ENCODE measurements at regions not wholly inside any gene's neighbourhood (a gene's known extent, or its start where the extent isn't known, plus 50 kb on each side); places are given as distances from the start of the nearest gene placed in this dataset.
A peak's percentile ranks its signal among the peaks of the same experiment; 100 is the strongest.
"Not testable (repeated sequence)": the region's sequence is repeated elsewhere in the genome, so short reads cannot be mapped to it uniquely, and the experiment has no call there.

- no peak for DNase-seq
Measured at GRCh38 chr14:46596236-46596635, 55.3 kb downstream of the RPL10L start.

DNA sequence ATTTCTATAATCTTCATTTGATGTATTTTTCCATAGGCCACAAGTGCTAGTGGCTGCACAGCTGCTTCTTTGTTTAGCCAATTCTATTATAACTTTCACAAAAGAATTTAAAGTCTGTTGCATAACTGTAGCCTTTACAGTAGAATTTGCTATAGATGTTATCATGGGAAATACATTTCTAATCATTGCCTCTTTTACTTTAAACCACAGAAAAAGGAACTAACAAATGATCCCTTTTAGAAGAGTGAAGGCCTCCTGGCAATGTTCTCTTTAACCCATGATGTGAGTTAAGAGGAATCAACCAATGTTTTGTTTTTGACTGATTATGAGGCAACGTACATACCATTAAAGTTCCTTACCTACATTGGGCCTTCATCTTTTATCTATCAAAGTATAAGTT is 68.8 kb downstream of the RPL10L start:
- no peak for DNase-seq

DNA sequence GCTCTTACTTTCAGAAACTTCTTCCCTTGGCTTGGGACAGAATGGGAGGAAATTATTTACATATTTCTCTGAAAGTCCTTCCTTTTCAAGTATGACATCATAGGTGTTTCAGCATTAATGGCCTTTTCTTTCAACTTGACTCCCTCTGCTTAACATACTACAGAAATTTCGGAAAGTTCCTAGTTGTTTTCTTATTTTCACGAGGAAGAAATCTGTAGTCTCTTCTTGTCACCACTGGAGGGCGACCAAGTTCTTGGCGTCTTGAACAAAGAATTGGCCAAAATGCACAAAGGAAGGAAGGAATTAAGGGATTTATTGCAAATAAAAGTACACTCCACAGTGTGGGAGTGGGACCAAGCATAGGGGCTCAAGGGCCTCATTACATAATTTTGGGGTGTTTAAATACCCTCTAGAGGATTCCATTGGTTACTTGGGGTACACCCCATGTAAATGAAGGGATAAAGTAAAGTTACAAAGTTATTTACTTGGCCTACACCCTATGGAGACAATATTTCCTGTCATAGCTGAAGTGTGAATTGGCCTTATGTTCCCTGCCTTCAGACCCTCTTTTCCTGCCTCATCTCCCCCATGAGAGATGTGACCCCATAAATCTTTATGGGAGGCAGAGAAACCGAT is 70.4 kb downstream of the RPL10L start:
- DNase-seq = peak in 1 of 5 experiments; percentile 21

- DNase-seq = no peak
Measured at GRCh38 chr14:46574978-46575375, 76.6 kb downstream of the RPL10L start.

GRCh38 chr14:46574221-46574977 is 77.2 kb downstream of the RPL10L start:
- DNase-seq = no peak

DNA sequence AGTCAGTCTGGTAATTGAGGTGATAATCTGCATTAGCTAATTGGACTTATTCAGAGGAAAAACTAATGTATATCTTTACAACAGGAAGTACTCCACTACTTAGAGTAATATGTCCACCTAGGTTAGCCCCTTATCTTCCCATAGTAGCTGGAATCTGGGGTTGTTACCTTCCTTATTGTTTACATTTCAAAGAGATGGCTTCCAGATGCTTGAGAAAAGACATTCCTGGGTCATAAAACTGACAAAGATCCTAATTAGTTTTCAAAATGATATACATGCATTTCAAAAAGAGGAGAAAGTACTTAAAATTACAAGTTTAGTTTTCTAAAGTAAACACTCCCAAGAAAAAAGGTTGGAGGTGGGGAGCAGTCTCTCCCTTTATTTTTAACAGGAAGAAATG is 78.1 kb downstream of the RPL10L start:
- DNase-seq = no peak

DNA sequence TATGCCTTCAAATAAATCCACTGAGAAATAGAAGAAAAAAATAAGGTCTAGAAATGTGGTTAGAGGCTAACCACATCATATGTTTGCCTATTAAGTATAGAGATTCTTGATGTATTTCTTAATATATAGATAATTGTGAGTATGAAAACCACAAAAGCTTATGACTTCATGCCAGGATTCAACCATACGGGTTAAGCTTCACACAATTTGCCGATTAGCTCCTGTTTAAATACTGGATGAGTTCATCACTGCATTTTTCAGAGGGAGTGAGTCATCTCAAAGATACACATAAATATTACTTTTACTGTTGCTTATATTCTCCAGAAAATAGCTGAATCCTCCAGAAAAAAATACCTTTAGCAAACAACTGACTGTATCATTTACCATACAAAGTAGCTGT is 79.6 kb downstream of the RPL10L start:
- no peak for DNase-seq

GRCh38 chr14:46568161-46568560 is 83.4 kb downstream of the RPL10L start:
- not testable (repeated sequence) for DNase-seq

DNA sequence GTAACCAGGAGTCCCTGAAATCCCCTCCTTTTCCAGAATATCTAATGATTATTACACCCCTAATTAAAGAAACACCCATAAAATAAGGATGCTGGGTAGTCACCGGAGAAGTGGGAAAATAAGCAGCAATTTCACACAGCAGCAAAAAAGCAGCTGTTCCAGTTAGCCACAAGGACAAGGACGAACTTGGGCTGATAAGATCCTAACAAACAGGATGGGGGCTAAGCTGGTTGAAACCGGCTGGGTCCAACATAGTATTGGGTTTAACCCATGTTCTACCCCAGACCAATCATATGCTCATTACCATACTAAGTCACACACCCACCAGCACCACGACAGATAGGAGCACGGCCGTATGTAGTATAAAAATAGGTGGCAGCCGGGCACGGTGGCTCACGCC is 100.7 kb downstream of the RPL10L start:
- no peak for DNase-seq

- no peak for DNase-seq
Measured at GRCh38 chr14:46540986-46541385, 110.6 kb downstream of the RPL10L start.

- DNase-seq = no peak
Measured at GRCh38 chr14:46519121-46519520, 132.5 kb downstream of the RPL10L start.

- DNase-seq = not testable (repeated sequence)
Measured at GRCh38 chr14:46508752-46509151, 142.8 kb downstream of the RPL10L start.

DNA sequence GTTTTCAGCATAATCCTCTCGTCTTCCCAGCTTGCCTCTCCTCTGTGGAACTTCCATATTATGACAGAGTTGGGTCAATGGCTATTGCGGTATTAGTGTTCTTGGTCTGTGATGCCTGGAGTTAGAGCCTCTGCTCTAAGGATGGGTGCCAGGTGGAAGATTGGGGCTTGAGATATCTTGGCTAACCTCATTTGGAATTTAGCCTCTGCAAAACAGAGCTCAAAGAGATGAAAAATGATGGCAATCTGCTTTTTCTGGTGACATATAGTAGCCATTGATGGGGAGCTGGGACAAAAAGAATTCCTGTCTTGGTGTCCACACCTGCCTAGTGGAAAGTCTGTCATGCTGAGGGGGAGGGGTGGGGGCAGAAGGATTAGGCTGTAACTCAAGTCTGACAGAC is 152.1 kb downstream of the RPL10L start:
- DNase-seq = no peak

DNA sequence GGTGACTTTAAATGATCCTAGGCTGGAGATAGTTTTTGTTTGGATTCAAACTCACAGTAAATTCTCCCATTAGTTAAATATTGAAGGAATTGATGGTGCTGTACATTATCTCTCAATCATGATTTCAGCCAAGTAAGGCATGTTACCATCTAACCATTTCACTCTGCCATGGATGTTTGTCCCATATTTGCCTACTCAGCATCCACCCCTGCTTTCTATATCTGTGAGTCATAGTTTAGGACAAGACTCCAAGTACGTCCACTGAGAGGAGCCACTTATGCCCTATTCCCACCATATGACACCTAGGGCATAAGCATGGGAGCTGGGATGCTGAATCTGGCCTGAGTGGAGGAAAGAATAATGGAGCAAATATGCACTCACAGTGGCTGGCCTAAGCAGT is 155.2 kb downstream of the RPL10L start:
- DNase-seq = no peak

DNA sequence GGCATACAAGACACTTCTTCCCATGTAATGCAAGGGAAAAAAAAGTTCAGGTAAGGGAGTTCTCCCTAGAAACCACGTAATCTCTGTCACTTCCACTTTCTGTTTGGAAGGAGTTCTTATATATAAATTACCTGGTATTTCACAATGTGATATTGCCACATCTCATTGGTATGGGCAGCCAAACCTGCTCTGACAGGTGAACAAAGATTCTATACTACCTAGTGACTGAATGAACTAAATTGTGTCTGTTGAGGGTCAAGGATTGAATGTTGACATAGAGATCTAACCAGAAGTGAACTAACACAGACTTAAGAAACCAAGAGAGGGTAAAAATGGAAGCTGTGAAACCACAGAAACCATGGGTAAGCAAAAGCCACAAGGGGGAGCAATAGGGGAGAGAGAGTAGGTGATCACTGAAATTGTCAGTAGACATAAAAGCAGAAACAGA is 161.3 kb downstream of the RPL10L start:
- peak in 1 of 5 experiments; percentile 21 for DNase-seq

DNA sequence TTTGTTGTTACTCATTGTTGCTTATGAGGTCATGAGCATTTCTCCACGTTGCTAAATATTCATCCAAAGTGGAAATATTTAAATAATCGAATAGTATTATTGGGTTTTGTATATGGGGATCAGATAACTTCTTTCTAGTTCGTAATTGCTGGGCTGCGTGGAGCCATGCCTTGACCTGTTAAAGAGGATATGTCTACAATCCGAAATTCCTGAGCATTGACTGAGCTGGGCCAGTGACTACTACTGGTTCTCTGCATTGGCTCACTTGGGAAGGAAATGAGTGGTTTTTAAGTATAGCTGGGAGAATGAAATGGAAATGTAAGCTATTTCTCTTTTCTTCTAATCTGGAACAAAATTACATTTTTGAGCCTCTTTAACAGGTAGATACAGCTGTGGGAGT is 163.2 kb downstream of the RPL10L start:
- no peak for DNase-seq

DNA sequence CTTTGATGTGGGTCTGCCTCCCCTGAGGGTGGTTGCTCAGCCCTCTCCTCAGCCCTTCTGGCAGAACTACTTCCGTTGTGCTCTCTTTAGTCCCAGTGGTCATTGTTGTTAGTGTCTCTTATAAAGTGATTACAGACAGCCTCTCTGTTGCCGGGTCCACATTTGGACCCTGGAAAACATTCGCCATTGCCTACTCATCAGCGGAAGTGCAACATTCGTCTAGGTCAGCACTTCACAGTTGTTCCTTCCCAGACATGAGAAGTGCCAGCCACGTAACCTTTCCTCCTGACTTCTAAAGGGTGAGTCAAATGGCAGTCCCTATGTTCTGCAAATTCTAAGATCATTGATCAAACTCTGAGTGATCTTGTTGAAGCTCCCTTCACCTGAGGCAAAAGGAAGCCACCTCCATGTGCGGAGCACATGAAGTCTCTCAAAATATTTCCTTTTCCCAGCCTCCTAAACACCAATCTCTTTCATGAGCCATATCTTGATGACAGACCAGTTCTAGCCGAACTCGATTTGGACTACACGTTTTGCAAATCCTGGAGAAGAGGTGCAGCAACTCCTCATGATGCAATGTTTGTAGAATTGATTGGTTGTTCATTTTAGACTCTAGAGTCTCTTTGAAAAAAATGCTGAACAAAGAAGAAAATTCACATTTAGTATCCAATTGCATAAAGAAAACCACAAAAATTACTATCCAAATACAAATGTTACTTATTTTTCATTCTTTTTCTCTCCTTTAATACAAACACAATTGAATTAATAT is 163.8 kb downstream of the RPL10L start:
- DNase-seq = no peak

- DNase-seq = no peak
Measured at GRCh38 chr14:46482200-46482599, 169.4 kb downstream of the RPL10L start.

DNA sequence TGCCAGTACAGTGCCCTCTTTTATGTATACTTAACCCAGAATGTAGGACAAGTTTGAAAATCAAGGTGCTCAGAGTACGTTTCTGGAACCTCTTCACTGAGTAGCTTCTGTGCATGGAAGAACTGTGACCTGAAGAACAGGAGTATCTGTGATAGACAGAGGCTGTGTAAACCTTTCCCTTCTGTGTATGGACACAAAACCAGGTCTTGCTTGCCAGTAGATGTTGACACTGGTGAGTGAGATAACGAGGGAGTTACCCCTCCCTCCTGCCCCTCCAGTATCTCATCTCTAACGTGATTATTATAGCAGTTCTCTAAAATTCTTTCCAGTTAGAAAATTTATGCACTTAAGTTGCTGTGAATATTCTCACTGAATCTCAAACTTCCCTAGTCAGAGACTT is 170.8 kb downstream of the RPL10L start:
- DNase-seq = no peak

DNA sequence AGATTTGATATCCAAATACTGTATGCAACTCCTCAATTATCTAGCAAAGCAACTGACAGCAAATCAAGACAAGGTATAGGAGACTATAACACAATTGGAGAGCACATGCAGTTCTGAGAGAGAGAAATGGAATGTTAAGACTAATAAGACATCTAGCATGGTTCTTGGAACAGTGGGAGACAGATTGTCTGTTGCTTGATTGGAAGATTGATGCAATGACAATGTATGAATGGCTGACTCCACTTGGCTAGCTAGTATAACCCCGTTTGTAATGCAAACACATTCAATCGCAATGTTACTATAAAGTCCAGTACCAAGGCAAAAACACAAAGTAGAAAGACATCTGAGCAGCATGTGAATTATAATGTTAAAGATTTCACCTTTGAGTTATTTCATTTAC is 179.3 kb downstream of the RPL10L start:
- no peak for DNase-seq

- DNase-seq = no peak
Measured at GRCh38 chr14:46464341-46464740, 187.2 kb downstream of the RPL10L start.

DNA sequence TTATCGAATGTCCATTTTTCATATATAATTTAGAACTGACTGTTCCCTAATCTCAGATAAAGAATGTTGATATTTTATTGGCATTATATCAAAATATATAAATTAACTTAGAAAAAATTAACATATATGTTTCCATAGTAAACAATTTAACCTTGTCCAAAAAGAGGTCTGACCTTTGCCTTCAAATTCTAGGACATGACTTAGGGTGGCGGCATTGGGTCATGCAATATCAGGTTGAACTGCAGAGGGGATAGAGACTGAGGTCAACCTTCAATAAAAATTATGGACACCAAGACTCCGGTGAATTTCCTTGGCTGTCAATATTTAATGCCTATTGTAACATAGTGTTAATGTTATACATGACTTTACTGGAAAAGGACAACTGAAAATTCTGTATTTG is 199.8 kb downstream of the RPL10L start:
- no peak for DNase-seq

- DNase-seq = no peak
Measured at GRCh38 chr14:46444666-46445065, 206.9 kb downstream of the RPL10L start.

DNA sequence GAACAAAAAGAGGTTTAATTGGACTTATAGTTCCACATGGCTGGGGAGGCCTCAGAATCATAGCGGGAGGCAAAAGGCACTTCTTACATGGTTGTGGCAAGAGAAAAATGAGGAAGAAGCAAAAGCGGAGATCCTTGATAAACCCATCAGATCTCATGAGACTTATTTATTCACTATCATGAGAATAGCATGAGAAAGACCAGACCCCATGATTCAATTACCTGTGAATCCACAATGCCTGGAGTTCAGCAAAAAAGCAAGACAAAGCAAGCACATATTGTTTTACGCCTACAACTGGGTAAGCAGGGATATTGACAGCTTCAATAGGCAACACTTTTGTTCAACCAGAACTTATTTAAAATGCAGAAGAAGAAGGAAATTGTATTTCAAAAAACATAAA is 218.2 kb downstream of the RPL10L start:
- no peak for DNase-seq
